ENCODE measurements at regions not wholly inside any gene's neighbourhood (a gene's known extent, or its start where the extent isn't known, plus 50 kb on each side); places are given as distances from the start of the nearest gene placed in this dataset.
A peak's percentile ranks its signal among the peaks of the same experiment; 100 is the strongest.

DNA sequence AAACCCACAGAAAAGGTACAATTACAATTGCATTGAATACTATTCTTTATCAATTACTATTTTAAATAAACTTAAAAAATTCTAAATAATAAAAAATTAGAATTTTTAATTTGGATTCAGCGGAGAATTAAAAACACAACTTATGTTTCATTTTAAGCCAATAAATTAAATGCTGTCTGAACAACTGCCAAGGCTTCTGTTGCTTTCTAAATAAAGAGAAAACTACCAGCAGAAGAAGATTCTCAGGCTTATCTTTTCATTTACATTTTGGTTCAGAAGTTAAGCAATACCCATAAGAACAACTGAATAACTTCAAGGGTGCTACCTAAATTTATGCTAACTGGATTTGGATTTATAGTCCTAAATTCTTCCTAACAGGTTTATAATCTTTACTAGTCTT, 150.0 kb upstream of the FTMT start (continued):
- TF ChIP-seq RNF2 (IDR thresholded peaks at IDR 0.05): no peak
- TF ChIP-seq, protein P1, sequence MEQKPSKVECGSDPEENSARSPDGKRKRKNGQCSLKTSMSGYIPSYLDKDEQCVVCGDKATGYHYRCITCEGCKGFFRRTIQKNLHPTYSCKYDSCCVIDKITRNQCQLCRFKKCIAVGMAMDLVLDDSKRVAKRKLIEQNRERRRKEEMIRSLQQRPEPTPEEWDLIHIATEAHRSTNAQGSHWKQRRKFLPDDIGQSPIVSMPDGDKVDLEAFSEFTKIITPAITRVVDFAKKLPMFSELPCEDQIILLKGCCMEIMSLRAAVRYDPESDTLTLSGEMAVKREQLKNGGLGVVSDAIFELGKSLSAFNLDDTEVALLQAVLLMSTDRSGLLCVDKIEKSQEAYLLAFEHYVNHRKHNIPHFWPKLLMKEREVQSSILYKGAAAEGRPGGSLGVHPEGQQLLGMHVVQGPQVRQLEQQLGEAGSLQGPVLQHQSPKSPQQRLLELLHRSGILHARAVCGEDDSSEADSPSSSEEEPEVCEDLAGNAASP (IDR thresholded peaks at IDR 0.05): no peak
- TF ChIP-seq PHF8 (IDR thresholded peaks at IDR 0.05; ENCODE audit: borderline replicate concordance, low read length): no peak
- no peak for TF ChIP-seq C11orf30 (IDR thresholded peaks at IDR 0.05; ENCODE audit: low read depth)
- no peak for TF ChIP-seq NONO (IDR thresholded peaks at IDR 0.05; ENCODE audit: low read depth in 2 of 2, low read length in 1 of 2)
- no peak for TF ChIP-seq XRCC5 (IDR thresholded peaks at IDR 0.05; ENCODE audit: low read depth, low read length)
- TF ChIP-seq GTF2E2 (tag; IDR thresholded peaks at IDR 0.05): no peak
- TF ChIP-seq EHMT2 (IDR thresholded peaks at IDR 0.05): no peak
- TF ChIP-seq ZNF436 (CRISPR knock-in tag; IDR thresholded peaks at IDR 0.05): no peak

DNA sequence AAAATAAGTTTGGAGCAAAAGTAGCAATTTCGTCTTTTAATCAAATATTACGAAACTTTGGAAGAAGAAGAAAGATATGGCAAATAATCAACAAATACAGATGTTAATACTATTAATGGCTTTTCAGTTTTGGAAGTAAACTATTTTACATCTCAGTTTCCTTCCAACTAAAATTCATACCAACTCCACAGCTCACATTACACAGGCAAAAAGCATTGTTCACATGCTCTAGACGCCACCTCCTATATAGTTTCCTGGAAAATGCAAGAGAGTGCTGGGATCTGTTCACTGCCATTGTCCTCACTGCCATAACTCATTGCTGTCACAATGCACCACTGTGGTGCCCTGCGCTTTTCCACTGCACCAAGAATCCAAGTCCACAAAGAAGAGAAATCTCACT, 149.0 kb upstream of the FTMT start:
- intact Hi-C loops (cut with micrococcal nuclease): no loop called here
- Histone ChIP-seq H3K9ac (ENCODE audit: insufficient read depth in 1 of 2, low read depth in 2 of 2, low read length in 2 of 2) (no peak overlapping the region), H3K36me3 (ENCODE audit: control insufficient read depth, insufficient read depth, low read length) (no peaks in the 10 kb centered on the region), H3K4me1 (replicated peaks in 1 of 2; ENCODE audit: control insufficient read depth in 2 of 2, insufficient read depth in 2 of 2, low read length in 2 of 2) (no peaks in the 10 kb centered on the region; a peak in 2 of 5 replicates), H3K9me3 (replicated peaks; ENCODE audit: control insufficient read depth, insufficient read depth, low read depth, low read length) (no peaks in the 10 kb centered on the region), H3K27ac (ENCODE audit: extremely low read depth, low read depth, low read length) (no peak overlapping the region), H3K9me1 (ENCODE audit: control insufficient read depth, insufficient read depth, low read length) (no peaks in the 10 kb centered on the region), H3K27me3 (ENCODE audit: control insufficient read depth in 2 of 2, insufficient read depth in 2 of 2, low read length in 2 of 2) (no peaks in the 10 kb centered on the region), H3K4me2 (ENCODE audit: insufficient read depth, low read length) (no peak overlapping the region), H3K4me3 (no peak overlapping the region), H2AFZ (ENCODE audit: low read depth, low read length) (0 out of 2 replicates have a peak overlapping the region, but pooled peaks have one; percentile 13), H4K20me1 (replicated peaks; ENCODE audit: control insufficient read depth, insufficient read depth, low read length) (no peaks in the 10 kb centered on the region), H3K79me2 (ENCODE audit: control insufficient read depth, insufficient read depth, low read length) (no peaks in the 10 kb centered on the region)
- ATAC-seq (peak; percentile 59; the same call in 2 of the 3 replicates), DNase-seq (ENCODE audit: extremely low read depth in 1 of 4, low spot score in 3 of 4) (peak in 1 of 4 experiments; percentile 11), FAIRE-seq (no peak)
- POLR2A ChIA-PET: no interaction called here
- in situ Hi-C loops (cut with MboI): no loop called here
- TF ChIP-seq, protein P2, sequence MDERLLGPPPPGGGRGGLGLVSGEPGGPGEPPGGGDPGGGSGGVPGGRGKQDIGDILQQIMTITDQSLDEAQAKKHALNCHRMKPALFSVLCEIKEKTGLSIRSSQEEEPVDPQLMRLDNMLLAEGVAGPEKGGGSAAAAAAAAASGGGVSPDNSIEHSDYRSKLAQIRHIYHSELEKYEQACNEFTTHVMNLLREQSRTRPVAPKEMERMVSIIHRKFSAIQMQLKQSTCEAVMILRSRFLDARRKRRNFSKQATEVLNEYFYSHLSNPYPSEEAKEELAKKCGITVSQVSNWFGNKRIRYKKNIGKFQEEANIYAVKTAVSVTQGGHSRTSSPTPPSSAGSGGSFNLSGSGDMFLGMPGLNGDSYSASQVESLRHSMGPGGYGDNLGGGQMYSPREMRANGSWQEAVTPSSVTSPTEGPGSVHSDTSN (CRISPR knock-in tag; IDR thresholded peaks at IDR 0.05; ENCODE audit: low read depth): no peak
- TF ChIP-seq, protein P2 (tag; conservative IDR thresholded peaks at IDR 0.05; ENCODE audit: low read depth): peak; percentile 73
- peak; percentile 35; the same call in 1 of the 2 replicates for TF ChIP-seq SOX6 (IDR thresholded peaks at IDR 0.05)
- no peak for TF ChIP-seq ZNF589 (CRISPR knock-in tag; IDR thresholded peaks at IDR 0.05; ENCODE audit: low read depth)
- TF ChIP-seq ZNF165 (CRISPR knock-in tag; IDR thresholded peaks at IDR 0.05; ENCODE audit: borderline replicate concordance): no peak
- TF ChIP-seq HDAC6 (IDR thresholded peaks at IDR 0.05; ENCODE audit: low read depth, low read length): no peak
- peak; percentile 77 for TF ChIP-seq MEIS2 (IDR thresholded peaks at IDR 0.05; ENCODE audit: partially characterized antibody)
- TF ChIP-seq, protein P3, sequence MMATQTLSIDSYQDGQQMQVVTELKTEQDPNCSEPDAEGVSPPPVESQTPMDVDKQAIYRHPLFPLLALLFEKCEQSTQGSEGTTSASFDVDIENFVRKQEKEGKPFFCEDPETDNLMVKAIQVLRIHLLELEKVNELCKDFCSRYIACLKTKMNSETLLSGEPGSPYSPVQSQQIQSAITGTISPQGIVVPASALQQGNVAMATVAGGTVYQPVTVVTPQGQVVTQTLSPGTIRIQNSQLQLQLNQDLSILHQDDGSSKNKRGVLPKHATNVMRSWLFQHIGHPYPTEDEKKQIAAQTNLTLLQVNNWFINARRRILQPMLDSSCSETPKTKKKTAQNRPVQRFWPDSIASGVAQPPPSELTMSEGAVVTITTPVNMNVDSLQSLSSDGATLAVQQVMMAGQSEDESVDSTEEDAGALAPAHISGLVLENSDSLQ (IDR thresholded peaks at IDR 0.05): peak; percentile 76
- CTCF ChIA-PET (ENCODE audit: low intra/inter-chr PET ratio): no interaction called here
- 9% methylated on average over 4 of the region's 4 CpGs for WGBS (ENCODE audit: insufficient coverage, low coverage, missing lambda C conversion rate)
- BruUV-seq (replicated peaks): no TSS peak

Measured in K562 (cell line).